ENCODE measurements at regions not wholly inside any gene's neighbourhood (a gene's known extent, or its start where the extent isn't known, plus 50 kb on each side); places are given as distances from the start of the nearest gene placed in this dataset.

DNA sequence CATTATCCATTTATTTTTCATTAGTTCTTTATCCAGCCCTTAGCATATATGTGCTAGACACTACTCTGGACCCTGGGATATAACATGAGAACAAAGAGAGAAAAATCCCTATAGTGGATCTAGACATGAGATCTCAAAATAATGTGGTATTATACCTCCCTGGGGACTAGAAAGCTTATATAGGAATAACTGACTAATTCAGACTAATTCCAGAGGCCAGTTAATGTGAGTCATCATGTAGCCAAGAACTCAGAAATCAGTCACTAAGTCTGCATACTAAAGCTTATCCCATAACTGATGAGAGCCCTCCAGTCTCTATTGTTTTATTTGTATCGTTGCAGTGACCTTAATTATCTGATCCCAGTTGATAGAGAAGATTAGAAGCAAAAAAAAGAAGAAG, 267.1 kb upstream of the RGS6 start:
- Histone ChIP-seq H3K36me3 (ENCODE audit: insufficient read depth, low read length) (peaks cover 13% of the 10 kb centered on the region), H3K27me3 (ENCODE audit: control insufficient read depth in 1 of 2, insufficient read depth in 2 of 2, low read length in 2 of 2) (no peaks in the 10 kb centered on the region), H3K27ac (ENCODE audit: low read depth in 1 of 2, low read length in 2 of 2) (no peak overlapping the region), H3K9me3 (ENCODE audit: control insufficient read depth in 1 of 2, insufficient read depth in 1 of 2, low read length in 2 of 2) (no peaks in the 10 kb centered on the region), H3K4me1 (ENCODE audit: insufficient read depth, low read length) (no peaks in the 10 kb centered on the region), H3K4me3 (ENCODE audit: low read length) (no peak overlapping the region)
- DNase-seq, result no peak
- Mint-ChIP-seq H3K27ac (no peak overlapping the region), H3K4me3 (no peak overlapping the region), H3K27me3 (no peaks in the 10 kb centered on the region), H3K4me1 (ENCODE audit: low read depth) (no peaks in the 10 kb centered on the region), H3K36me3 (ENCODE audit: low read depth) (peaks cover 65% of the 10 kb centered on the region), H3K9me3 (no peaks in the 10 kb centered on the region)
- intact Hi-C loops (cut with DNase I, micrococcal nuclease), result no loop called here
- no peak for ATAC-seq (ENCODE audit: poor library complexity)
- no peak for TF ChIP-seq CTCF (IDR thresholded peaks at IDR 0.05)
- CTCF ChIA-PET, result no interaction called here
- POLR2A ChIA-PET, result no interaction called here

- no peaks in the 10 kb centered on the region for H3K4me1 ChIP-seq (ENCODE audit: insufficient read depth, low read length)
- Mint-ChIP-seq H3K4me3 (no peak overlapping the region), H3K4me1 (ENCODE audit: low read depth) (no peaks in the 10 kb centered on the region), H3K27ac (no peak overlapping the region), H3K27me3 (no peaks in the 10 kb centered on the region), H3K36me3 (ENCODE audit: low read depth) (peaks cover 64% of the 10 kb centered on the region), H3K9me3 (no peaks in the 10 kb centered on the region)
- no peak overlapping the region for H3K27ac ChIP-seq (ENCODE audit: low read depth in 1 of 2, low read length in 2 of 2)
- no peaks in the 10 kb centered on the region for H3K9me3 ChIP-seq (ENCODE audit: control insufficient read depth in 1 of 2, insufficient read depth in 1 of 2, low read length in 2 of 2)
- ChIA-PET POLR2A (no interaction called here), CTCF (interaction anchor here (0.5 kb wide), 1 partner anchor 8 kb away, joined by 4 read pairs; no protein-coding TSS in a partner anchor)
- H3K27me3 ChIP-seq (ENCODE audit: control insufficient read depth in 1 of 2, insufficient read depth in 2 of 2, low read length in 2 of 2), result no peaks in the 10 kb centered on the region
- no peak for DNase-seq
- H3K36me3 ChIP-seq (ENCODE audit: insufficient read depth, low read length), result peaks cover 6% of the 10 kb centered on the region
- ATAC-seq (ENCODE audit: poor library complexity), result no peak
- intact Hi-C loops (cut with DNase I, micrococcal nuclease), result no loop called here
- no peak for TF ChIP-seq CTCF (IDR thresholded peaks at IDR 0.05)
- no peak overlapping the region for H3K4me3 ChIP-seq (ENCODE audit: low read length)
These were observed 266.4 kb upstream of the RGS6 start for GRCh38 chr14:71665781-71666180.

DNA sequence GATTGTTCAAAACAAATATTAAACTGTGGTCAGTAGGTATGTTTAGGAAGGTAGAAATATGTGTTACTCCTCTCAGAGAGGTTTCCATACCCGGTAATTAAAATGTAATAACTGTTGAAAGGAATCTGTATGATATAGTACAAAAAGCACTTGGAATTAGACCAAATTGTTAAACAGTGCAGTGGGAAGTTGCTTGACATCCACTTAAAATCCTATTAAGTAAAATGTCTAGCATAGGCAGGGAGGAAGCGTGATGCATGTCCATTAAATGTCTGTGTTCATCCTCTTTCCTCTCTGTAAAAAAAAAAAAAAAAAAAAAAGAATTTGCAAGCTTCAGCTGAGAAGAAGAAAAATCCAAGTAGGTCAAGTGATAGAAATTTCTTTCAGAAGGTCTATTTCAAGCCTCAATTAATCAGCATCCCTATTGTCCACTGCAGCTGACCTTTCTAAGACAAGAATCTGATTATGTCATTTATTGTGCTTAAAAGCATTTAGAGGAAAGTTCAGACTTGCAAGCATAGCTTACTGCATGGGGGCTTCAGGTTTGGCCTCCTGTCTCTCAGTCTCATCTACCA, 265.6 kb upstream of the RGS6 start:
- no peak for ATAC-seq (ENCODE audit: poor library complexity)
- H3K9me3 Mint-ChIP-seq, result no peaks in the 10 kb centered on the region
- no peak overlapping the region for H3K27ac ChIP-seq (ENCODE audit: low read depth in 1 of 2, low read length in 2 of 2)
- H3K36me3 ChIP-seq (ENCODE audit: insufficient read depth, low read length), result peaks cover 12% of the 10 kb centered on the region
- no peaks in the 10 kb centered on the region for H3K27me3 ChIP-seq (ENCODE audit: control insufficient read depth in 1 of 2, insufficient read depth in 2 of 2, low read length in 2 of 2)
- no peak for TF ChIP-seq CTCF (IDR thresholded peaks at IDR 0.05)
- H3K9me3 ChIP-seq (ENCODE audit: control insufficient read depth in 1 of 2, insufficient read depth in 1 of 2, low read length in 2 of 2), result no peaks in the 10 kb centered on the region
- ChIA-PET POLR2A (no interaction called here), CTCF (interaction anchor here (0.6 kb wide), 1 partner anchor 174 kb away, joined by 3 read pairs; no protein-coding TSS in a partner anchor)
- no peaks in the 10 kb centered on the region for H3K27me3 Mint-ChIP-seq
- no peaks in the 10 kb centered on the region for H3K4me1 ChIP-seq (ENCODE audit: insufficient read depth, low read length)
- no peak for DNase-seq
- intact Hi-C loops (cut with DNase I, micrococcal nuclease), result no loop called here
- H3K36me3 Mint-ChIP-seq (ENCODE audit: low read depth), result peaks cover 64% of the 10 kb centered on the region
- H3K4me3 Mint-ChIP-seq, result no peak overlapping the region
- no peaks in the 10 kb centered on the region for H3K4me1 Mint-ChIP-seq (ENCODE audit: low read depth)
- H3K4me3 ChIP-seq (ENCODE audit: low read length), result no peak overlapping the region
- no peak overlapping the region for H3K27ac Mint-ChIP-seq
